ENCODE measurements at regions not wholly inside any gene's neighbourhood (a gene's known extent, or its start where the extent isn't known, plus 50 kb on each side); places are given as distances from the start of the nearest gene placed in this dataset.

DNA sequence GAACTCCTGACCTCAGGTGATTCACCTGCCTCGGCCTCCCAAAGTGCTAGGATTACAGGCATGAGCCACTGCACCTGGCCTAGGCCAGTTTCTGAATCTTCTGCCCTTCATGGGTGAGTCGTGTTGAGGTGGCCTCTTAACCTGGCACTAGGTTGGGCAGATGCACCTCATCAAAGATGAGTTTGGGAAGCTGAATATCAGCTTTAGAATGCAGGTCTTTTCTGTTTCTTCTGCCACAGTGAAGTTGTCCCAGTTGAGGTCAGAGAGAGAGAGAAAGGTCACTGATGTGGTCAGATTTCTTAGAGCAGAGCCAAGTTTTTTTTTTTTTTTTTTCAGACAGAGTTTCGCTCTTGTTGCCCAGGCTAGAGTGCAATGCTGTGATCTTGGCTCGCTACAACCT, 111.3 kb upstream of the WSCD1 start:
- no peak for DNase-seq (ENCODE audit: low spot score in 2 of 2)
- 81 to 89% methylated on average over 4 of the region's 4 CpGs for WGBS, 2 donors
- no peak overlapping the region for H3K4me3 ChIP-seq (ENCODE audit: low read depth, poor library complexity, severe bottlenecking)
- intact Hi-C loops (cut with DNase I; ENCODE audit: low total_unique reads): no loop called here
- TF ChIP-seq POLR2A (IDR thresholded peaks at IDR 0.05): no peak
- TF ChIP-seq, protein P1, sequence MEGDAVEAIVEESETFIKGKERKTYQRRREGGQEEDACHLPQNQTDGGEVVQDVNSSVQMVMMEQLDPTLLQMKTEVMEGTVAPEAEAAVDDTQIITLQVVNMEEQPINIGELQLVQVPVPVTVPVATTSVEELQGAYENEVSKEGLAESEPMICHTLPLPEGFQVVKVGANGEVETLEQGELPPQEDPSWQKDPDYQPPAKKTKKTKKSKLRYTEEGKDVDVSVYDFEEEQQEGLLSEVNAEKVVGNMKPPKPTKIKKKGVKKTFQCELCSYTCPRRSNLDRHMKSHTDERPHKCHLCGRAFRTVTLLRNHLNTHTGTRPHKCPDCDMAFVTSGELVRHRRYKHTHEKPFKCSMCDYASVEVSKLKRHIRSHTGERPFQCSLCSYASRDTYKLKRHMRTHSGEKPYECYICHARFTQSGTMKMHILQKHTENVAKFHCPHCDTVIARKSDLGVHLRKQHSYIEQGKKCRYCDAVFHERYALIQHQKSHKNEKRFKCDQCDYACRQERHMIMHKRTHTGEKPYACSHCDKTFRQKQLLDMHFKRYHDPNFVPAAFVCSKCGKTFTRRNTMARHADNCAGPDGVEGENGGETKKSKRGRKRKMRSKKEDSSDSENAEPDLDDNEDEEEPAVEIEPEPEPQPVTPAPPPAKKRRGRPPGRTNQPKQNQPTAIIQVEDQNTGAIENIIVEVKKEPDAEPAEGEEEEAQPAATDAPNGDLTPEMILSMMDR (IDR thresholded peaks at IDR 0.05): no peak

GRCh38 chr17:5962371-5962770, 107.8 kb upstream of the WSCD1 start:
- no peak for DNase-seq (ENCODE audit: low spot score in 2 of 2)
- H3K4me3 ChIP-seq (ENCODE audit: low read depth, poor library complexity, severe bottlenecking): no peak overlapping the region
- WGBS, 2 donors: 61 to 69% methylated on average over 4 of the region's 4 CpGs
- TF ChIP-seq, protein P1 (IDR thresholded peaks at IDR 0.05): no peak
- TF ChIP-seq POLR2A (IDR thresholded peaks at IDR 0.05): no peak
- intact Hi-C loops (cut with DNase I; ENCODE audit: low total_unique reads): no loop called here

GRCh38 chr17:5971969-5972368, 98.2 kb upstream of the WSCD1 start:
- H3K4me3 ChIP-seq (ENCODE audit: low read depth, poor library complexity, severe bottlenecking): no peak overlapping the region
- no peak for DNase-seq (ENCODE audit: low spot score in 2 of 2)
- TF ChIP-seq, protein P1 (IDR thresholded peaks at IDR 0.05): no peak
- 85% methylated on average over 1 of the region's 1 CpG; no CpG with 5 or more reads in 1 of the 2 donors for WGBS, 2 donors
- intact Hi-C loops (cut with DNase I; ENCODE audit: low total_unique reads): no loop called here

DNA sequence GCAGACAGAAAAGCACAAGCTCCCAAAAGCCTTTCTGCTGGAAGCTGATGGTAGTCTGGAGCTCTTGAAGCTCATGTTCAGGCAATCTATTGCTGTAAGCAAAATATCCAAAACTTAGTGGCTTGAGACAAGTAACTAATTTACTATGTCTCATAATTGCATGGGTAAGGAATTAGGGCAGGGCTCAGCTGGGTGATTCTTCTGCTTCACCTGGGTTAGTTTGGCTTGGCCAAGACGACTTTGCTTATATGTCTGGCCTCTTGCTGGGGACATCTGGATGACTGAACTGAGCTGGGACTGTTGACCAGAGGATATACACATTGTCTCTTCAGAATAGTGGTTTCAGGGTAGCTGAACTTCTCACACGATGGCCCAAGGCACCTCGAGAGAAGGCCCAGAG, 96.8 kb upstream of the WSCD1 start:
- TF ChIP-seq, protein P1 (IDR thresholded peaks at IDR 0.05): no peak
- no peak for TF ChIP-seq POLR2A (IDR thresholded peaks at IDR 0.05)
- no peak for DNase-seq (ENCODE audit: low spot score in 2 of 2)

DNA sequence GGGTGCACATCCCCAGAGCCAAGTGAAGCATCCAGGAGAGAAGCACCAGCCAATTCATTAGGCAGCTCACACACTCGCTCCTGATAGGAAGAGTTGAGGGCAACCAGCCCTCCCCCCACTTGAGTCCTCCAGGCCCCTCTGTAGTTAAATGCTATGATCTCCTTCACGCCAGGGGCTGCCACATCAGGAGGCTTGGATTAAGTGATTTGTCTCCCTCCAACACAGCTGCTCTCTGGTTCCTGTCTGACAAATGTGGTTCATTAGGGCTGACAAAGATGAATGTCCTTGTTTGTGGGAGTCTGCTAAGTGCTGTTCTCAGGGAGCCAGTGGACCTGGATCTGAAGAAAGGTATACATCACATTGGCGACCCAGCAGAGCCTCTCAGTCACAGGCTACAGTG, 94.5 kb upstream of the WSCD1 start:
- 38 to 44% methylated on average over 3 of the region's 3 CpGs for WGBS, 2 donors
- intact Hi-C loops (cut with DNase I; ENCODE audit: low total_unique reads): no loop called here
- H3K4me3 ChIP-seq (ENCODE audit: low read depth, poor library complexity, severe bottlenecking): no peak overlapping the region
- DNase-seq (ENCODE audit: low spot score in 2 of 2): no peak
- TF ChIP-seq, protein P1 (IDR thresholded peaks at IDR 0.05): no peak
- TF ChIP-seq POLR2A (IDR thresholded peaks at IDR 0.05): no peak

More for the DNA sequence above, 96.8 kb upstream of the WSCD1 start:
- intact Hi-C loops (cut with DNase I; ENCODE audit: low total_unique reads): no loop called here
- WGBS, 2 donors: 69 to 90% methylated on average over 3 of the region's 3 CpGs
- no peak overlapping the region for H3K4me3 ChIP-seq (ENCODE audit: low read depth, poor library complexity, severe bottlenecking)

DNA sequence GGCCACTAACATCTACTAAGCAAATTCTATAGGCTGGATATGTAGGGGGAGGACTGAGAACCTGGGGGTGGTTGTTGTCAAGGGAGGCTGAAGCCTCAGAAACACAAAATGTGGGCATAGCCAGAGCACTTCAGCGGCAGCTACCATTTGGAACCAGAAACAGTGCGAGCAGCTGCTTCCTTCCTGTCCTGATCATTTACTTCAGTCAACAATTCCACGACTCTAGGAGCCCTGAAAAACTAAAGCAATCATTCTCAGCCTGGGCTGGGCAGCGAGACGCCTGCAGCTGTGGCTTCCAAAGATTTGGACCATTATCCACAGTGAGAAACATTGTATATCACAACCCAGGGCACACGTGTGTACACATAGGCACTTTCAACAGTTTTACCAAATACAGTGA, 93.9 kb upstream of the WSCD1 start:
- 46 to 48% methylated on average over 6 of the region's 6 CpGs for WGBS, 2 donors
- H3K4me3 ChIP-seq (ENCODE audit: low read depth, poor library complexity, severe bottlenecking): no peak overlapping the region
- TF ChIP-seq, protein P1 (IDR thresholded peaks at IDR 0.05): no peak
- TF ChIP-seq POLR2A (IDR thresholded peaks at IDR 0.05): no peak
- no peak for DNase-seq (ENCODE audit: low spot score in 2 of 2)
- intact Hi-C loops (cut with DNase I; ENCODE audit: low total_unique reads): no loop called here
